ENCODE measurements at regions not wholly inside any gene's neighbourhood (a gene's known extent, or its start where the extent isn't known, plus 50 kb on each side); places are given as distances from the start of the nearest gene placed in this dataset.

- Histone ChIP-seq H4K8ac (replicated peaks; ENCODE audit: insufficient read length, low read depth, low read length) (no peak overlapping the region), H3K14ac (ENCODE audit: insufficient read depth, low read length) (no peak overlapping the region), H3K23me2 (ENCODE audit: insufficient read length, low read depth, low read length, poor library complexity, severe bottlenecking) (no peaks in the 10 kb centered on the region), H2BK5ac (ENCODE audit: insufficient read length, low read length) (no peak overlapping the region), H2BK15ac (ENCODE audit: low read depth, low read length) (no peak overlapping the region), H2BK20ac (ENCODE audit: low read depth, low read length, poor library complexity, severe bottlenecking) (no peak overlapping the region), H3K27ac (ENCODE audit: insufficient read length, low read depth, low read length) (no peak overlapping the region), H3K23ac (ENCODE audit: insufficient read length, low read depth, low read length) (no peak overlapping the region), H2AK5ac (ENCODE audit: insufficient read length, low read length) (no peak overlapping the region), H2BK12ac (ENCODE audit: insufficient read length, low read depth, low read length) (no peak overlapping the region), H2AFZ (ENCODE audit: low read length) (no peak overlapping the region), H3K4ac (ENCODE audit: low read depth, low read length) (no peak overlapping the region), H3K9me3 (ENCODE audit: control insufficient read depth, low read depth, low read length) (no peaks in the 10 kb centered on the region), H3K9ac (ENCODE audit: extremely low read depth, insufficient read length, low read length) (no peak overlapping the region), H2BK120ac (ENCODE audit: low read depth, low read length, poor library complexity, severe bottlenecking) (no peak overlapping the region), H3K27me3 (ENCODE audit: insufficient read depth, low read length) (no peaks in the 10 kb centered on the region), H3K4me1 (ENCODE audit: insufficient read depth, low read length) (no peaks in the 10 kb centered on the region), H3K56ac (ENCODE audit: insufficient read length, low read depth, low read length) (no peak overlapping the region), H3K4me2 (ENCODE audit: insufficient read depth, insufficient read length, low read length) (no peak overlapping the region), H4K91ac (ENCODE audit: insufficient read length, low read depth, low read length) (no peak overlapping the region), H4K20me1 (ENCODE audit: control insufficient read depth, insufficient read depth, insufficient read length) (no peaks in the 10 kb centered on the region), H4K5ac (ENCODE audit: insufficient read length, low read depth, low read length) (no peak overlapping the region), H3K79me1 (ENCODE audit: insufficient read depth, low read depth, low read length, poor library complexity, severe bottlenecking) (no peaks in the 10 kb centered on the region), H3T11ph (ENCODE audit: low read length) (no peak overlapping the region), H3K18ac (ENCODE audit: insufficient read length, low read depth, low read length) (no peak overlapping the region), H3K79me2 (ENCODE audit: insufficient read depth, low read length) (no peaks in the 10 kb centered on the region)
- WGBS (ENCODE audit: extremely low coverage, insufficient read length, low lambda C conversion rate): no CpG with 5 or more reads among the region's 2 CpGs
- no peaks in the 10 kb centered on the region for H3K36me3 Mint-ChIP-seq (ENCODE audit: insufficient read depth in 1 of 3, low read depth in 3 of 3)
- no peak for TF ChIP-seq CTCF (conservative IDR thresholded peaks at IDR 0.05)
- no peaks in the 10 kb centered on the region for H3K4me1 Mint-ChIP-seq
- no peaks in the 10 kb centered on the region for H3K27me3 Mint-ChIP-seq (ENCODE audit: low read depth)
- no peak overlapping the region for H3K27ac Mint-ChIP-seq
- DNase-seq: no peak
- H3K4me3 Mint-ChIP-seq: no peak overlapping the region
- no peaks in the 10 kb centered on the region for H3K9me3 Mint-ChIP-seq
Observed at GRCh38 chr21:14895792-14896191, 169.0 kb downstream of the NRIP1 start.

Data from H9 (cell line).